ENCODE measurements at regions not wholly inside any gene's neighbourhood (a gene's known extent, or its start where the extent isn't known, plus 50 kb on each side); places are given as distances from the start of the nearest gene placed in this dataset.

GRCh38 chr3:170802164-170803151 lies 67.5 kb downstream of the RPL22L1 start:
- no peak for TF ChIP-seq CTCF (IDR thresholded peaks at IDR 0.05; ENCODE audit: low read length)
- TF ChIP-seq EZH2 (optimal IDR thresholded peaks at IDR 0.05; ENCODE audit: low read depth, low read length) = no peak

All from MM.1S (cell line).